A673 (cell line): ENCODE measurements at regions not wholly inside any gene's neighbourhood (a gene's known extent, or its start where the extent isn't known, plus 50 kb on each side); places are given as distances from the start of the nearest gene placed in this dataset.

Experiments
- BruUV-seq: library from RNA; stranded (reverse); fragments of 400-500 nt; replicated peaks from 2 replicates; lab custom pipeline; 2021; lab: Mats Ljungman, UMichigan
- CTCF ChIA-PET: fragments of 300-600 bp; sonication (Branson Sonifier 250); formaldehyde crosslinking; loops from one replicate; lab custom pipeline; 2022; ENCODE audit warnings: antibody characterized with exemption; lab: Charles Lee
- POLR2A ChIA-PET: fragments of 300-600 bp; sonication (Branson Sonifier 250); formaldehyde crosslinking; loops from one replicate; lab custom pipeline; 2022; ENCODE audit warnings: antibody characterized with exemption; ENCODE audit not compliant: low non-redundant PET; lab: Charles Lee
- DNase-seq: peaks from one replicate; pipeline ENCODE4 v3.0.0-alpha.2; 2015; ENCODE audit warnings: low spot score
- H3K27ac ChIP-seq: fragments of 200-600 bp; sonication (generic); 2 replicates; pipeline ENCODE4 v1.5.1; 2016; ENCODE audit warnings: mixed run types, low read depth, mild to moderate bottlenecking, mixed read lengths, antibody characterized with exemption, low read length; ENCODE audit not compliant: poor library complexity, severe bottlenecking
- H3K27me3 ChIP-seq: fragments of 200-600 bp; sonication (generic); replicated peaks from 2 replicates; pipeline ENCODE4 v1.6.1; 2017; ENCODE audit warnings: mixed run types, low read depth, mild to moderate bottlenecking, mixed read lengths, antibody characterized with exemption, low read length; ENCODE audit not compliant: insufficient read depth, poor library complexity
- H3K36me3 ChIP-seq: fragments of 200-600 bp; sonication (generic); 2 replicates; pipeline ENCODE4 v1.6.1; 2016; ENCODE audit warnings: mixed run types, mild to moderate bottlenecking, mixed read lengths, antibody characterized with exemption, low read length; ENCODE audit not compliant: insufficient read depth, poor library complexity, severe bottlenecking
- H3K4me1 ChIP-seq: fragments of 200-600 bp; sonication (generic); 2 replicates; pipeline ENCODE4 v1.6.1; 2017; ENCODE audit warnings: mixed run types, mild to moderate bottlenecking, mixed read lengths, antibody characterized with exemption, low read length; ENCODE audit not compliant: insufficient read depth, poor library complexity, severe bottlenecking
- H3K4me3 ChIP-seq: fragments of 200-600 bp; sonication (generic); 2 replicates; pipeline ENCODE4 v1.5.1; 2016; ENCODE audit warnings: low read depth, mixed run types, mild to moderate bottlenecking, mixed read lengths, low read length; ENCODE audit not compliant: poor library complexity, severe bottlenecking
- H3K9me3 ChIP-seq: fragments of 200-600 bp; sonication (generic); 2 replicates; pipeline ENCODE4 v1.6.1; 2016; ENCODE audit warnings: mixed run types, low read depth, mild to moderate bottlenecking, mixed read lengths, antibody characterized with exemption, low read length; ENCODE audit not compliant: poor library complexity, severe bottlenecking
- EZH2 ChIP-seq: fragments of 200-600 bp; sonication (generic); IDR thresholded peaks from 2 replicates; pipeline ENCODE4 v1.6.1; 2017; ENCODE audit warnings: borderline replicate concordance, low read depth, mild to moderate bottlenecking, mixed read lengths, antibody characterized with exemption, low read length; ENCODE audit not compliant: poor library complexity, severe bottlenecking
- intact Hi-C: fragments of 100-400 bp; cut with micrococcal nuclease; formaldehyde crosslinking; loops from one replicate; pipeline ENCODE4 v1.10.0; 2022; ENCODE audit not compliant: unreplicated experiment
- TF ChIP-seq, protein P1 (sequence below): fragments of 300-800, 200-600 bp; sonication (generic); conservative IDR thresholded peaks from 2 replicates; pipeline ENCODE4 v1.5.1; 2017; ENCODE audit warnings: low read depth, mild to moderate bottlenecking, antibody characterized with exemption, low read length, moderate library complexity, mixed read lengths

DNA sequence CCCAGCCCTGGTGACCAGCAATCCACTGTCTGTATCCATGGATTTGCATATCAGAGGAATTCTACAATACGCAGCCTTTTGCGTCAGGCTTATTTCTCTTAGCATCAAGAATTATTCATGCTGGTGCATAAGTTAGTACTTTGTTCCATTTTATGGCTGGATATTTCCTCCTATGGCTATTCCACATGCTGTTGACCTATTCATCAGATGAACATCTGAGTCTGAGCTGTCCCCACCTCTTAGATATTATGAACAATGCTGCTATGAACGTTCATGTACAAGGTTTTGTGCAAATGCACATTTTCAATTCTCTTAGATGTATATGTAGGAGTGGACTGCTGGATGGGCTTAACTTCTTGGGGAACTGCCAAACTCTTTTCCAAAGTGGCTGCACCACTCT, 79.0 kb upstream of the CST7 start:
- no peaks in the 10 kb centered on the region for H3K27me3 ChIP-seq
- no peak overlapping the region for H3K27ac ChIP-seq
- no TSS peak for BruUV-seq
- TF ChIP-seq, protein P1, sequence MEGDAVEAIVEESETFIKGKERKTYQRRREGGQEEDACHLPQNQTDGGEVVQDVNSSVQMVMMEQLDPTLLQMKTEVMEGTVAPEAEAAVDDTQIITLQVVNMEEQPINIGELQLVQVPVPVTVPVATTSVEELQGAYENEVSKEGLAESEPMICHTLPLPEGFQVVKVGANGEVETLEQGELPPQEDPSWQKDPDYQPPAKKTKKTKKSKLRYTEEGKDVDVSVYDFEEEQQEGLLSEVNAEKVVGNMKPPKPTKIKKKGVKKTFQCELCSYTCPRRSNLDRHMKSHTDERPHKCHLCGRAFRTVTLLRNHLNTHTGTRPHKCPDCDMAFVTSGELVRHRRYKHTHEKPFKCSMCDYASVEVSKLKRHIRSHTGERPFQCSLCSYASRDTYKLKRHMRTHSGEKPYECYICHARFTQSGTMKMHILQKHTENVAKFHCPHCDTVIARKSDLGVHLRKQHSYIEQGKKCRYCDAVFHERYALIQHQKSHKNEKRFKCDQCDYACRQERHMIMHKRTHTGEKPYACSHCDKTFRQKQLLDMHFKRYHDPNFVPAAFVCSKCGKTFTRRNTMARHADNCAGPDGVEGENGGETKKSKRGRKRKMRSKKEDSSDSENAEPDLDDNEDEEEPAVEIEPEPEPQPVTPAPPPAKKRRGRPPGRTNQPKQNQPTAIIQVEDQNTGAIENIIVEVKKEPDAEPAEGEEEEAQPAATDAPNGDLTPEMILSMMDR, result no peak
- H3K4me3 ChIP-seq, result no peak overlapping the region
- no peaks in the 10 kb centered on the region for H3K36me3 ChIP-seq
- intact Hi-C loops, result no loop called here
- POLR2A ChIA-PET, result no interaction called here
- no peak for DNase-seq
- no peaks in the 10 kb centered on the region for H3K4me1 ChIP-seq
- peaks cover 7% of the 10 kb centered on the region for H3K9me3 ChIP-seq
- CTCF ChIA-PET, result no interaction called here

DNA sequence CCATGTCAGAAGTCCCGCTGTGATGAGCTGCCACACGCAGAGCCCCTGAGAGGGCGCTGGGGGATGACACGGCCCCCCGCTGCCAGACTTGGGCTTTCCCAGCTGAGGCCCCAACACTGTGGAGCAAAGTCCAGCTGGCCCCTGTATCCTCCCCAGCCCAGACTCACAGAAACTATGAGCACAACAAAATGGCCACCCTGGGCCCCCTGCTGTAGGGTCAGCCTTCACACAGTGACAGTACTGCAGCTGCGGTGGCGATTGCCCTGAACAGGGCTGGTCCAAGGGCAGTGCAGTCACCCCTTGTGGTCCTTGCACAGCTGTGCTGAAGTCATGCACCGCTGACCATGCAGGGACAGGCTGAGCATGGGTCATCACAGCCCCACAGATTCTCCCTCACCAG, 78.2 kb upstream of the CST7 start:
- CTCF ChIA-PET, result no interaction called here
- no TSS peak for BruUV-seq
- Histone ChIP-seq H3K4me1 (no peaks in the 10 kb centered on the region), H3K27ac (no peak overlapping the region), H3K27me3 (no peaks in the 10 kb centered on the region), H3K36me3 (no peaks in the 10 kb centered on the region), H3K4me3 (no peak overlapping the region), H3K9me3 (no peaks in the 10 kb centered on the region)
- POLR2A ChIA-PET, result no interaction called here
- no peak for DNase-seq
- no peak for TF ChIP-seq EZH2
- TF ChIP-seq, protein P1, result no peak
- intact Hi-C loops, result no loop called here

DNA sequence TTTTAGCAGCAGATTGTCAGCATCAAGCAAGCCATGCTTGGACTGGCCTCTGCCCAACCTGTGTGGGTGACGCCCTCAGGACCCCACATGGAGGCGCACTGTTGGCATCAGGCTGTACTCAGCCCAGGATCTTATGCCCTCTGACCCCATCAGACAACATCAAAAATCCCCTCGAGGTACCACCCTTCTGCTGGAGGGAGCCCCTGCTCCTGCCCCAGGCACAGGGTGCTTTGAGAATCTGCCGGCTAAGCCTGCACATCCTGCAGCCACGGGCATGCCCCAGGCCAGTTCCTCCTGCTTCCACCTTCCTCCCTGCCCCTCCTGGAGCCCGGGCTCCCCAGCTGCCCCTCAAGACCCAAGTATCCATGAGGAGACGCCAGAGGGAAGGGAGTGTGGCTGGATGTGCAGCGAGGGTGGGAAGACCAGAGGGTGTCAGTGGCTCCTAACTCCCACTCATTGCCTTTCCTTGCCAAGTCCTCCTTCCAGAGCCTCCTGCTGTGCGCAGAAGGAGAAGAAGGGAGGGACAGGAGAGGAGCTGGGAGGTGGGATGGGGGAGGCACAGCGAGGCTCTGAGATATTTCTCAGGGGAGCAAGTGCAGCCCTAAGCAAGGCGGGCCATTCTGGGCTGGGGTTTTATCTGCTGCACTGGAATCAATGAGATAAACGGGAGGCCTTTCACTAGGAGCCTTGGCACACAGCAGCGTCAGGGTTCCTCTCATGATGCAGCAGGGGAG, 77.4 kb upstream of the CST7 start:
- intact Hi-C loops, result no loop called here
- H3K4me3 ChIP-seq, result no peak overlapping the region
- H3K27me3 ChIP-seq, result no peaks in the 10 kb centered on the region
- no peaks in the 10 kb centered on the region for H3K4me1 ChIP-seq
- ChIA-PET POLR2A (no interaction called here), CTCF (no interaction called here)
- no TSS peak for BruUV-seq
- H3K9me3 ChIP-seq, result no peaks in the 10 kb centered on the region
- no peaks in the 10 kb centered on the region for H3K36me3 ChIP-seq
- no peak for TF ChIP-seq EZH2
- TF ChIP-seq, protein P1, result no peak
- DNase-seq, result peak; percentile 5
- H3K27ac ChIP-seq, result no peak overlapping the region
